ENCODE measurements at regions not wholly inside any gene's neighbourhood (a gene's known extent, or its start where the extent isn't known, plus 50 kb on each side); places are given as distances from the start of the nearest gene placed in this dataset.

GRCh38 chr14:53613404-53614253 lies 343.0 kb downstream of the BMP4 start:
- H3K4me2 ChIP-seq (ENCODE audit: low read length), result no peak overlapping the region

GRCh38 chr14:53610947-53611346 lies 345.7 kb downstream of the BMP4 start:
- Histone ChIP-seq H3K9ac (ENCODE audit: low read length) (no peak overlapping the region), H4K5ac (ENCODE audit: low read length) (no peak overlapping the region), H3K4ac (ENCODE audit: low read depth, low read length) (no peak overlapping the region), H3K79me2 (ENCODE audit: control insufficient read depth, insufficient read depth, low read length) (no peaks in the 10 kb centered on the region), H3K4me3 (ENCODE audit: low read length) (no peak overlapping the region), H2BK120ac (ENCODE audit: low read depth, low read length) (no peak overlapping the region), H3K18ac (ENCODE audit: low read length) (no peak overlapping the region), H3K27me3 (ENCODE audit: insufficient read depth, low read length, poor library complexity) (no peaks in the 10 kb centered on the region), H3K36me3 (ENCODE audit: control insufficient read depth, insufficient read depth, low read length) (no peaks in the 10 kb centered on the region), H3K79me1 (ENCODE audit: low read length) (no peaks in the 10 kb centered on the region), H2BK5ac (ENCODE audit: low read length) (no peak overlapping the region), H3K56ac (ENCODE audit: low read length) (no peak overlapping the region), H3K4me1 (ENCODE audit: control insufficient read depth, low read depth, low read length) (no peaks in the 10 kb centered on the region), H3K23ac (ENCODE audit: low read length) (no peak overlapping the region), H3K4me2 (ENCODE audit: low read length) (no peak overlapping the region), H2AK5ac (ENCODE audit: low read length) (no peak overlapping the region), H4K8ac (ENCODE audit: low read depth, low read length) (no peak overlapping the region), H3K27ac (ENCODE audit: low read depth, low read length) (no peak overlapping the region), H2BK15ac (replicated peaks; ENCODE audit: low read depth) (no peak overlapping the region)
- DNase-seq, result no peak

More at GRCh38 chr14:53613404-53614253, 343.0 kb downstream of the BMP4 start:
- H3K23ac ChIP-seq (ENCODE audit: low read length), result no peak overlapping the region
- H3K4ac ChIP-seq (ENCODE audit: low read depth, low read length), result no peak overlapping the region
- H2AK5ac ChIP-seq (ENCODE audit: low read length), result no peak overlapping the region
- H2BK120ac ChIP-seq (ENCODE audit: low read depth, low read length), result no peak overlapping the region
- no peak overlapping the region for H4K5ac ChIP-seq (ENCODE audit: low read length)
- H3K27ac ChIP-seq (ENCODE audit: low read depth, low read length), result no peak overlapping the region
- no CpG with 5 or more reads among the region's 12 CpGs for WGBS (ENCODE audit: extremely low coverage, insufficient coverage, low lambda C conversion rate)
- H3K36me3 ChIP-seq (ENCODE audit: control insufficient read depth, insufficient read depth, low read length), result no peaks in the 10 kb centered on the region
- no peak overlapping the region for H2BK15ac ChIP-seq (replicated peaks; ENCODE audit: low read depth)
- no peak overlapping the region for H3K56ac ChIP-seq (ENCODE audit: low read length)
- H4K8ac ChIP-seq (ENCODE audit: low read depth, low read length), result no peak overlapping the region
- no peak overlapping the region for H2BK5ac ChIP-seq (ENCODE audit: low read length)
- H3K27me3 ChIP-seq (ENCODE audit: insufficient read depth, low read length, poor library complexity), result no peaks in the 10 kb centered on the region
- DNase-seq, result peak; percentile 40
- H3K4me3 ChIP-seq (ENCODE audit: low read length), result no peak overlapping the region
- H3K4me1 ChIP-seq (ENCODE audit: control insufficient read depth, low read depth, low read length), result no peaks in the 10 kb centered on the region
- H3K18ac ChIP-seq (ENCODE audit: low read length), result no peak overlapping the region
- no peaks in the 10 kb centered on the region for H3K79me1 ChIP-seq (ENCODE audit: low read length)
- H3K79me2 ChIP-seq (ENCODE audit: control insufficient read depth, insufficient read depth, low read length), result no peaks in the 10 kb centered on the region
- H3K9ac ChIP-seq (ENCODE audit: low read length), result no peak overlapping the region

- Histone ChIP-seq H2BK120ac (ENCODE audit: low read depth, low read length) (no peak overlapping the region), H3K79me2 (ENCODE audit: control insufficient read depth, insufficient read depth, low read length) (no peaks in the 10 kb centered on the region), H4K5ac (ENCODE audit: low read length) (no peak overlapping the region), H3K4me1 (ENCODE audit: control insufficient read depth, low read depth, low read length) (no peaks in the 10 kb centered on the region), H3K27me3 (ENCODE audit: insufficient read depth, low read length, poor library complexity) (no peaks in the 10 kb centered on the region), H3K56ac (ENCODE audit: low read length) (no peak overlapping the region), H3K18ac (ENCODE audit: low read length) (no peak overlapping the region), H3K36me3 (ENCODE audit: control insufficient read depth, insufficient read depth, low read length) (no peaks in the 10 kb centered on the region), H3K4me2 (ENCODE audit: low read length) (no peak overlapping the region), H3K4me3 (ENCODE audit: low read length) (no peak overlapping the region), H3K9ac (ENCODE audit: low read length) (no peak overlapping the region), H2BK15ac (replicated peaks; ENCODE audit: low read depth) (no peak overlapping the region), H3K4ac (ENCODE audit: low read depth, low read length) (no peak overlapping the region), H3K23ac (ENCODE audit: low read length) (no peak overlapping the region), H2BK5ac (ENCODE audit: low read length) (no peak overlapping the region), H3K27ac (ENCODE audit: low read depth, low read length) (no peak overlapping the region), H2AK5ac (ENCODE audit: low read length) (no peak overlapping the region), H4K8ac (ENCODE audit: low read depth, low read length) (no peak overlapping the region), H3K79me1 (ENCODE audit: low read length) (no peaks in the 10 kb centered on the region)
- DNase-seq, result no peak
- no CpG with 5 or more reads among the region's 1 CpG for WGBS (ENCODE audit: extremely low coverage, insufficient coverage, low lambda C conversion rate)
Measured at GRCh38 chr14:53609009-53609408, 347.6 kb downstream of the BMP4 start.

- Histone ChIP-seq H3K4ac (ENCODE audit: low read depth, low read length) (no peak overlapping the region), H3K36me3 (ENCODE audit: control insufficient read depth, insufficient read depth, low read length) (no peaks in the 10 kb centered on the region), H3K4me3 (ENCODE audit: low read length) (no peak overlapping the region), H3K79me2 (ENCODE audit: control insufficient read depth, insufficient read depth, low read length) (no peaks in the 10 kb centered on the region), H2BK120ac (ENCODE audit: low read depth, low read length) (no peak overlapping the region), H3K9ac (ENCODE audit: low read length) (no peak overlapping the region), H2AK5ac (ENCODE audit: low read length) (no peak overlapping the region), H2BK5ac (ENCODE audit: low read length) (no peak overlapping the region), H3K27ac (ENCODE audit: low read depth, low read length) (no peak overlapping the region), H3K18ac (ENCODE audit: low read length) (no peak overlapping the region), H3K4me1 (ENCODE audit: control insufficient read depth, low read depth, low read length) (no peaks in the 10 kb centered on the region), H3K56ac (ENCODE audit: low read length) (no peak overlapping the region), H4K5ac (ENCODE audit: low read length) (no peak overlapping the region), H3K4me2 (ENCODE audit: low read length) (no peak overlapping the region), H2BK15ac (replicated peaks; ENCODE audit: low read depth) (no peak overlapping the region), H3K79me1 (ENCODE audit: low read length) (no peaks in the 10 kb centered on the region), H4K8ac (ENCODE audit: low read depth, low read length) (no peak overlapping the region), H3K23ac (ENCODE audit: low read length) (no peak overlapping the region), H3K27me3 (ENCODE audit: insufficient read depth, low read length, poor library complexity) (no peaks in the 10 kb centered on the region)
- WGBS (ENCODE audit: extremely low coverage, insufficient coverage, low lambda C conversion rate), result no CpG with 5 or more reads among the region's 5 CpGs
- no peak for DNase-seq
Measured at GRCh38 chr14:53608369-53608768, 348.3 kb downstream of the BMP4 start.

GRCh38 chr14:53606203-53606602 lies 350.4 kb downstream of the BMP4 start:
- no peak overlapping the region for H2AK5ac ChIP-seq (ENCODE audit: low read length)
- H3K9ac ChIP-seq (ENCODE audit: low read length), result no peak overlapping the region
- H3K36me3 ChIP-seq (ENCODE audit: control insufficient read depth, insufficient read depth, low read length), result no peaks in the 10 kb centered on the region
- no peaks in the 10 kb centered on the region for H3K79me2 ChIP-seq (ENCODE audit: control insufficient read depth, insufficient read depth, low read length)
- H2BK120ac ChIP-seq (ENCODE audit: low read depth, low read length), result no peak overlapping the region
- no peak overlapping the region for H3K4me3 ChIP-seq (ENCODE audit: low read length)
- H3K4me1 ChIP-seq (ENCODE audit: control insufficient read depth, low read depth, low read length), result no peaks in the 10 kb centered on the region
- H3K23ac ChIP-seq (ENCODE audit: low read length), result no peak overlapping the region
- no peak overlapping the region for H3K18ac ChIP-seq (ENCODE audit: low read length)
- H4K5ac ChIP-seq (ENCODE audit: low read length), result no peak overlapping the region
- no peak overlapping the region for H3K56ac ChIP-seq (ENCODE audit: low read length)
- H3K79me1 ChIP-seq (ENCODE audit: low read length), result no peaks in the 10 kb centered on the region
- WGBS (ENCODE audit: extremely low coverage, insufficient coverage, low lambda C conversion rate), result no CpG with 5 or more reads among the region's 1 CpG
- H3K4ac ChIP-seq (ENCODE audit: low read depth, low read length), result no peak overlapping the region
- no peak overlapping the region for H2BK15ac ChIP-seq (replicated peaks; ENCODE audit: low read depth)
- no peak overlapping the region for H4K8ac ChIP-seq (ENCODE audit: low read depth, low read length)
- no peaks in the 10 kb centered on the region for H3K27me3 ChIP-seq (ENCODE audit: insufficient read depth, low read length, poor library complexity)
- DNase-seq, result no peak
- H3K27ac ChIP-seq (ENCODE audit: low read depth, low read length), result no peak overlapping the region
- H3K4me2 ChIP-seq (ENCODE audit: low read length), result no peak overlapping the region
- no peak overlapping the region for H2BK5ac ChIP-seq (ENCODE audit: low read length)

- no peak overlapping the region for H3K23ac ChIP-seq (ENCODE audit: low read length)
- no peak overlapping the region for H4K5ac ChIP-seq (ENCODE audit: low read length)
- no peak overlapping the region for H2BK120ac ChIP-seq (ENCODE audit: low read depth, low read length)
- H3K79me1 ChIP-seq (ENCODE audit: low read length), result no peaks in the 10 kb centered on the region
- H2BK5ac ChIP-seq (ENCODE audit: low read length), result no peak overlapping the region
- H2BK15ac ChIP-seq (replicated peaks; ENCODE audit: low read depth), result no peak overlapping the region
- no peak overlapping the region for H4K8ac ChIP-seq (ENCODE audit: low read depth, low read length)
- no peaks in the 10 kb centered on the region for H3K79me2 ChIP-seq (ENCODE audit: control insufficient read depth, insufficient read depth, low read length)
- no peak overlapping the region for H2AK5ac ChIP-seq (ENCODE audit: low read length)
- H3K4me3 ChIP-seq (ENCODE audit: low read length), result no peak overlapping the region
- no peaks in the 10 kb centered on the region for H3K36me3 ChIP-seq (ENCODE audit: control insufficient read depth, insufficient read depth, low read length)
- no peak overlapping the region for H3K4me2 ChIP-seq (ENCODE audit: low read length)
- H3K27ac ChIP-seq (ENCODE audit: low read depth, low read length), result no peak overlapping the region
- no peak overlapping the region for H3K4ac ChIP-seq (ENCODE audit: low read depth, low read length)
- H3K9ac ChIP-seq (ENCODE audit: low read length), result no peak overlapping the region
- no peak for DNase-seq
- H3K56ac ChIP-seq (ENCODE audit: low read length), result no peak overlapping the region
- H3K18ac ChIP-seq (ENCODE audit: low read length), result no peak overlapping the region
- no peaks in the 10 kb centered on the region for H3K4me1 ChIP-seq (ENCODE audit: control insufficient read depth, low read depth, low read length)
- no peaks in the 10 kb centered on the region for H3K27me3 ChIP-seq (ENCODE audit: insufficient read depth, low read length, poor library complexity)
Measured at GRCh38 chr14:53605562-53605961, 351.1 kb downstream of the BMP4 start.
